ENCODE measurements at regions not wholly inside any gene's neighbourhood (a gene's known extent, or its start where the extent isn't known, plus 50 kb on each side); places are given as distances from the start of the nearest gene placed in this dataset.

DNA sequence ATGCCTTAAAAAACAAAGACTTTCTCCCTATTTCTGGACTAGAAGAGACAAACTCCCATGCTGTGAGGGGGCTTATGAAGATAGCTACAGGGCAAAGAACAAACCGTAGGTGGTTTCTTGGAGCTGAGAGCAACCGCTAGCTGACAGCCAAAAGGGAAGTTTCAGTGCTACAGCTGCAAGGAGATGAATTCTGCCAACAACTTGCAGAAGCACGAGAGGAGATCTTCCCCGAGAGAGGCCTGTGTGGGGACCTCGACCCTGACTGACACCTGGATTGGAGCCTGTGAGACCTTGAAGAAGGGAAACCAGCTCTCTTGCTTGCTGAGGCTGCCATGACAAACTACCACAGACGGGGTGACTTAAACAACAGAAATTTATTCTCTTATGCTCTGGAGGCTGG lies 183.8 kb upstream of the VCX3A start:
- Mint-ChIP-seq H3K36me3 (ENCODE audit: low read depth) (no peaks in the 10 kb centered on the region), H3K27ac (no peak overlapping the region), H3K4me3 (no peak overlapping the region), H3K27me3 (no peaks in the 10 kb centered on the region), H3K4me1 (ENCODE audit: low read depth) (no peaks in the 10 kb centered on the region), H3K9me3 (no peaks in the 10 kb centered on the region)

- H3K36me3 Mint-ChIP-seq (ENCODE audit: low read depth), result no peaks in the 10 kb centered on the region
These were observed 173.9 kb upstream of the VCX3A start for GRCh38 chrX:6708676-6709380.

DNA sequence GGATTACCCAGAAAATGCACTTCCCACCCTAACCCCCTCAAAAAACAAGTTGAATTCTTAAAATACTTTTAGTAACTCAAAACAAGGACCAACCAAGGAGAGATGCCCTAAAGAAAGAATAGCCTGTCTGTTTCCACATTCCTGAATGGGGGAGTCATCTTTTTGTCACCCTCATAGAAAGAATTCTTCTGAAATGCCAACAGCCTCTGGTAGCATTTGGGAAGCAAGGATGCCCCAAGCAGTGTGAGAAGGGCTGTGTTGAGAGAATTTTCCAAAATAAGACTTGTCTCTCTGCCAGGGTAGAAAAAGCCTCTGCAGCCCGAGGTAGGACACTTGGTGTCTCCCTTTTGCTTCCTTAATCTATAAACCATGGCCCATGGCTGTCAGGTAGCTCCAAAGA lies 173.1 kb upstream of the VCX3A start:
- Mint-ChIP-seq H3K27ac (no peak overlapping the region), H3K36me3 (ENCODE audit: low read depth) (no peaks in the 10 kb centered on the region), H3K4me3 (no peak overlapping the region), H3K9me3 (no peaks in the 10 kb centered on the region), H3K27me3 (no peaks in the 10 kb centered on the region), H3K4me1 (ENCODE audit: low read depth) (no peaks in the 10 kb centered on the region)

More at GRCh38 chrX:6708676-6709380, 173.9 kb upstream of the VCX3A start:
- no peaks in the 10 kb centered on the region for H3K27me3 Mint-ChIP-seq
- no peaks in the 10 kb centered on the region for H3K9me3 Mint-ChIP-seq
- no peaks in the 10 kb centered on the region for H3K4me1 Mint-ChIP-seq (ENCODE audit: low read depth)
- H3K27ac Mint-ChIP-seq, result no peak overlapping the region
- H3K4me3 Mint-ChIP-seq, result no peak overlapping the region

DNA sequence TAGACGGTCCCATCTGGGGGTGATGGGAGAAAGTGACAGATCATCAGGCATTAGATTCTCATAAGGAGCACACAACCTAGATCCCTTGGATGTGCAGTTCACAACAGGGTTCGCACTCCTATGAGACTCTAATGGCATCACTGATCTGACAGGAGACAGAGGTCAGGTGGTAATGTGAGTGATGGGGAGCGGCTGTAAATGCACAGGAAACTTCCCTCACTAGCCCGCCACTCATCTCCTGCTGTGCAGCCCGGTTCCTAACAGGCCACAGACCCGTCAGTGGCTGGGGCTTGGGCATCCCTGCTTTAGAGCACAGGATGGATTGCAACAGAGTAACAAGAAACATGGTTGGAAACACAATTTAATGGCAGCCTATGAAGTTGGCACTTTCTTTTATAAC lies 172.6 kb upstream of the VCX3A start:
- Mint-ChIP-seq H3K9me3 (no peaks in the 10 kb centered on the region), H3K4me1 (ENCODE audit: low read depth) (no peaks in the 10 kb centered on the region), H3K27ac (no peak overlapping the region), H3K4me3 (no peak overlapping the region), H3K27me3 (no peaks in the 10 kb centered on the region), H3K36me3 (ENCODE audit: low read depth) (no peaks in the 10 kb centered on the region)

DNA sequence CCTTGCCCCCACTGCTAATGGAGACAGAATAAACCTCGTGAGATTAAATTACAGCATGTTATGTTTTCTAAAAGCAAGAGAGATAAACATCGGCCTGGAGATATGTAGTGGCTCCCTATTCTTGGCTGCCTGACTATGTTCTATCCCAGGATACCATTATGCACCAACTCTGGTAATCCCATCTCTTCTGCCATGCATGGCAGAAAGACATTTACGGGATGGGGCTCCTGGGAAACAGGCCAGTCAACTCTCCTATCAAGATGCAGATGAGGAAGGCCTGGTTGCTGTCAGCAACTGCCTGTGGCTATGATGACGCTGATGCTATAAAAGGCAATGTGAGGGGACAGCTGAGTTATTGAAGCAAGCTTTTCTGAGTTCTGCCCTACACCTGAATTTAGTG lies 166.2 kb upstream of the VCX3A start:
- no peak overlapping the region for H3K27ac Mint-ChIP-seq
- no peaks in the 10 kb centered on the region for H3K36me3 Mint-ChIP-seq (ENCODE audit: low read depth)
- no peaks in the 10 kb centered on the region for H3K27me3 Mint-ChIP-seq
- no peaks in the 10 kb centered on the region for H3K4me1 Mint-ChIP-seq (ENCODE audit: low read depth)
- H3K4me3 Mint-ChIP-seq, result no peak overlapping the region
- no peaks in the 10 kb centered on the region for H3K9me3 Mint-ChIP-seq

DNA sequence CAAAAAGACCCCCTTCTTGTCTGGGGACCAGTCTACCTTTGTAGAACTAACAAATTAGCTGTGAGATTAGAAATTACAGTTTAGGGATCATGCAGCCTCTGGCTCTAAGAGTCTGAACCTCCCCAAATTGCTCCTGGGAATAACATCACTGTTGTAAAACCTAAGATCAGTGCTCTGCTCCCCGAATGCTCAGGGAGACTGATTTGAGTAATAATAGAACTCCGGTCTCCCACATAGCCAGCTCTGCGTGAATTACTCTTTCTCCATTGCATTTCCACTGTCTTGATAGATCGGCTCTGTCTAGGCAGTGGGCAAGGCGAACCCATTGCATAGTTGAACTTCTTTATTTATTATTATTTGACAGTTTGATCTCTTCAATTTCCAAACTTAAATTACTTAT lies 160.8 kb upstream of the VCX3A start:
- no peaks in the 10 kb centered on the region for H3K9me3 Mint-ChIP-seq
- no peak overlapping the region for H3K4me3 Mint-ChIP-seq
- no peaks in the 10 kb centered on the region for H3K36me3 Mint-ChIP-seq (ENCODE audit: low read depth)
- H3K4me1 Mint-ChIP-seq (ENCODE audit: low read depth), result no peaks in the 10 kb centered on the region
- H3K27me3 Mint-ChIP-seq, result no peaks in the 10 kb centered on the region
- H3K27ac Mint-ChIP-seq, result no peak overlapping the region

- Mint-ChIP-seq H3K9me3 (no peaks in the 10 kb centered on the region), H3K4me1 (ENCODE audit: low read depth) (no peaks in the 10 kb centered on the region), H3K27me3 (no peaks in the 10 kb centered on the region), H3K36me3 (ENCODE audit: low read depth) (no peaks in the 10 kb centered on the region), H3K4me3 (no peak overlapping the region), H3K27ac (no peak overlapping the region)
These were observed 160.1 kb upstream of the VCX3A start for GRCh38 chrX:6694977-6695376.

- no peaks in the 10 kb centered on the region for H3K4me1 Mint-ChIP-seq (ENCODE audit: low read depth)
- H3K27me3 Mint-ChIP-seq, result no peaks in the 10 kb centered on the region
- no peak overlapping the region for H3K27ac Mint-ChIP-seq
- no peak overlapping the region for H3K4me3 Mint-ChIP-seq
- H3K9me3 Mint-ChIP-seq, result no peaks in the 10 kb centered on the region
- no peaks in the 10 kb centered on the region for H3K36me3 Mint-ChIP-seq (ENCODE audit: low read depth)
These were observed 159.3 kb upstream of the VCX3A start for GRCh38 chrX:6694221-6694620.

GRCh38 chrX:6693051-6693450 lies 158.1 kb upstream of the VCX3A start:
- Mint-ChIP-seq H3K36me3 (ENCODE audit: low read depth) (no peaks in the 10 kb centered on the region), H3K9me3 (no peaks in the 10 kb centered on the region), H3K27ac (no peak overlapping the region), H3K4me3 (no peak overlapping the region), H3K4me1 (ENCODE audit: low read depth) (no peaks in the 10 kb centered on the region), H3K27me3 (no peaks in the 10 kb centered on the region)

DNA sequence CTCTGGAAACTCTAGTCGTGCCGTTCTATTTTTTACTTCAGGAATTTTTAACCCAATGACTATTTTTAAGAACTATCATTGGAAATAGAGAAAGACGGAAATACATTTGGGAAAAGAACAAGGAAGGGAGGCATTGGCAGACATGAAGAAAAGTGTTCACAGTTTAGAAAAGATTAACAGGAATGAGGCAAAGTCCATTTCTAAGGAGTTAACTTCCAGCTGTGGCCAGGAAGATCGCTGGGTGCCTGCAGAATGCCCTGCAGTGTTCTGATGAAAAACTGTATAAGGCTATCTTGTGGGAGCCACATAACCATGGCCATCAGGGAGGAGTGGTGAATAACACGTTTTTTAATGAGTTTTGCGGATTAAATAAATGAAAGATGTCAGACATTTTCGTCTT lies 150.6 kb upstream of the VCX3A start:
- Mint-ChIP-seq H3K27ac (no peak overlapping the region), H3K27me3 (no peaks in the 10 kb centered on the region), H3K4me1 (ENCODE audit: low read depth) (no peaks in the 10 kb centered on the region), H3K36me3 (ENCODE audit: low read depth) (no peaks in the 10 kb centered on the region), H3K4me3 (no peak overlapping the region), H3K9me3 (no peaks in the 10 kb centered on the region)

GRCh38 chrX:6683353-6683752 lies 148.4 kb upstream of the VCX3A start:
- Mint-ChIP-seq H3K27ac (no peak overlapping the region), H3K9me3 (no peaks in the 10 kb centered on the region), H3K4me1 (ENCODE audit: low read depth) (no peaks in the 10 kb centered on the region), H3K4me3 (no peak overlapping the region), H3K27me3 (no peaks in the 10 kb centered on the region), H3K36me3 (ENCODE audit: low read depth) (no peaks in the 10 kb centered on the region)

- Mint-ChIP-seq H3K27ac (no peak overlapping the region), H3K4me1 (ENCODE audit: low read depth) (no peaks in the 10 kb centered on the region), H3K9me3 (no peaks in the 10 kb centered on the region), H3K27me3 (no peaks in the 10 kb centered on the region), H3K36me3 (ENCODE audit: low read depth) (no peaks in the 10 kb centered on the region), H3K4me3 (no peak overlapping the region)
These were observed 146.7 kb upstream of the VCX3A start for GRCh38 chrX:6681521-6682145.

DNA sequence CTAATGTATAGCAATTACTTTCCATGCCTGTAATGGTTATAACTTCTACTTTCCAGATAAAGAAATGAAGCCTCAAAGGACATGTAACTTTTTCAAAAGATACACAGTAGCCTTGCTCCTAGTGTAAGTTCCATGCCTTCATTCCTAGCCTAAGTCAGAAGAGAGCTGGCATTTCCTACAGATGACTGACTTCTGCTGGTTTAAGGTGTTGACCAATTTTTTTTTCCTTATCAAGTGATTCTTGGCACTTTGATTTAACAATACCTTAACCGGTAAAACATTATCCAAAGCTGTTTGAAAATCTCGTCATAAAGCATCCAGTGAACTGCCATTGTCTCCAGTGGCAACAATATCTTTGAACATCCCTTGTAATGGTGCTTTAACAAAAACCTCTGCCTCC lies 145.1 kb upstream of the VCX3A start:
- H3K4me1 Mint-ChIP-seq (ENCODE audit: low read depth), result no peaks in the 10 kb centered on the region
- H3K4me3 Mint-ChIP-seq, result no peak overlapping the region
- H3K27me3 Mint-ChIP-seq, result no peaks in the 10 kb centered on the region
- no peaks in the 10 kb centered on the region for H3K36me3 Mint-ChIP-seq (ENCODE audit: low read depth)
- H3K9me3 Mint-ChIP-seq, result no peaks in the 10 kb centered on the region
- no peak overlapping the region for H3K27ac Mint-ChIP-seq

- H3K27me3 Mint-ChIP-seq, result no peaks in the 10 kb centered on the region
- no peaks in the 10 kb centered on the region for H3K9me3 Mint-ChIP-seq
- H3K4me3 Mint-ChIP-seq, result no peak overlapping the region
- H3K27ac Mint-ChIP-seq, result no peak overlapping the region
- H3K36me3 Mint-ChIP-seq (ENCODE audit: low read depth), result no peaks in the 10 kb centered on the region
- H3K4me1 Mint-ChIP-seq (ENCODE audit: low read depth), result no peaks in the 10 kb centered on the region
These were observed 144.6 kb upstream of the VCX3A start for GRCh38 chrX:6679550-6679949.

GRCh38 chrX:6678313-6678712 lies 143.4 kb upstream of the VCX3A start:
- no peaks in the 10 kb centered on the region for H3K27me3 Mint-ChIP-seq
- H3K27ac Mint-ChIP-seq, result no peak overlapping the region
- no peaks in the 10 kb centered on the region for H3K9me3 Mint-ChIP-seq
- no peaks in the 10 kb centered on the region for H3K36me3 Mint-ChIP-seq (ENCODE audit: low read depth)
- no peaks in the 10 kb centered on the region for H3K4me1 Mint-ChIP-seq (ENCODE audit: low read depth)
- no peak overlapping the region for H3K4me3 Mint-ChIP-seq

GRCh38 chrX:6674734-6675133 lies 139.8 kb upstream of the VCX3A start:
- H3K27me3 Mint-ChIP-seq, result no peaks in the 10 kb centered on the region
- no peaks in the 10 kb centered on the region for H3K4me1 Mint-ChIP-seq (ENCODE audit: low read depth)
- H3K4me3 Mint-ChIP-seq, result no peak overlapping the region
- H3K9me3 Mint-ChIP-seq, result no peaks in the 10 kb centered on the region
- H3K27ac Mint-ChIP-seq, result no peak overlapping the region
- no peaks in the 10 kb centered on the region for H3K36me3 Mint-ChIP-seq (ENCODE audit: low read depth)

All from stimulated activated naive CD8-positive, alpha-beta T cell treated with anti-CD3 and anti-CD28 coated beads, Interleukin-15, Interleukin-2, amounts not matched to agents 100 ng/mL and 50 ng/mL, for 24 hours (primary cell).